Keratinocyte (primary cell): ENCODE measurements at regions not wholly inside any gene's neighbourhood (a gene's known extent, or its start where the extent isn't known, plus 50 kb on each side); places are given as distances from the start of the nearest gene placed in this dataset.

ENCODE experiments used
- DNase-seq: peaks from one replicate; pipeline ENCODE4 v3.0.0-alpha.2; 2011; ENCODE audit warnings: low read depth, missing footprints, low spot score
- FAIRE-seq: peaks from 2 replicates; lab custom pipeline; 2011; peaks lifted over from hg19 to GRCh38; lab: Jason Lieb, UNC
- H2AFZ ChIP-seq: 2 replicates; pipeline ENCODE4 v1.6.0; 2012; ENCODE audit warnings: low read length, control low read depth, inconsistent platforms; ENCODE audit not compliant: control insufficient read depth
- H3K27ac ChIP-seq: 2 replicates; pipeline ENCODE4 v1.5.1; 2011; ENCODE audit warnings: low read length; ENCODE audit not compliant: control insufficient read depth, insufficient read depth
- H3K27me3 ChIP-seq: 3 replicates; pipeline ENCODE4 v1.6.0; 2011; ENCODE audit warnings: low read length; ENCODE audit not compliant: control insufficient read depth, insufficient read depth; ENCODE audit errors: extremely low read depth
- H3K36me3 ChIP-seq, 2 experiments: 2 replicates in 1 of 2; 3 replicates in 1 of 2; pipeline ENCODE4 v1.5.1; 2011; ENCODE audit warnings: low read length in 2 of 2, mild to moderate bottlenecking in 1 of 2; ENCODE audit not compliant: control insufficient read depth in 2 of 2, insufficient read depth in 2 of 2; ENCODE audit errors: extremely low read depth in 1 of 2
- H3K4me1 ChIP-seq: 3 replicates; pipeline ENCODE4 v1.5.1; 2011; ENCODE audit warnings: low read length; ENCODE audit not compliant: control insufficient read depth, insufficient read depth; ENCODE audit errors: extremely low read depth
- H3K4me2 ChIP-seq: 3 replicates; pipeline ENCODE4 v1.6.0; 2011; ENCODE audit warnings: low read depth, low read length; ENCODE audit not compliant: control insufficient read depth, insufficient read depth; ENCODE audit errors: extremely low read depth
- H3K4me3 ChIP-seq, 3 experiments: fragments of 200-600 bp in 1 of 3; sonication (generic) in 1 of 3; 2 replicates in 2 of 3; 3 replicates in 1 of 3; pipeline ENCODE4 v1.5.1; 2011 to 2016; ENCODE audit warnings: low read length in 3 of 3, mild to moderate bottlenecking in 3 of 3, control low read depth in 2 of 3, inconsistent platforms in 1 of 3, low read depth in 1 of 3, mixed read lengths in 1 of 3, mixed run types in 1 of 3, moderate library complexity in 1 of 3; ENCODE audit not compliant: control insufficient read depth in 2 of 3, insufficient read depth in 2 of 3; ENCODE audit errors: extremely low read depth in 1 of 3
- H3K79me2 ChIP-seq: 2 replicates; pipeline ENCODE4 v1.6.0; 2012; ENCODE audit warnings: low read length; ENCODE audit not compliant: control insufficient read depth, insufficient read depth
- H3K9ac ChIP-seq: 3 replicates; pipeline ENCODE4 v1.6.0; 2011; ENCODE audit warnings: low read length; ENCODE audit not compliant: control insufficient read depth, insufficient read depth; ENCODE audit errors: extremely low read depth
- H3K9me1 ChIP-seq: 3 replicates; pipeline ENCODE4 v1.6.0; 2011; ENCODE audit warnings: low read length; ENCODE audit not compliant: control insufficient read depth, insufficient read depth; ENCODE audit errors: extremely low read depth
- H3K9me3 ChIP-seq: 2 replicates; pipeline ENCODE4 v1.5.1; 2012; ENCODE audit warnings: low read depth, low read length; ENCODE audit not compliant: control insufficient read depth
- H4K20me1 ChIP-seq: 3 replicates; pipeline ENCODE4 v1.6.0; 2011; ENCODE audit warnings: low read length; ENCODE audit not compliant: control insufficient read depth, insufficient read depth; ENCODE audit errors: extremely low read depth
- CTCF ChIP-seq, 3 experiments: IDR thresholded peaks in 1 of 3; conservative IDR thresholded peaks in 1 of 3; optimal IDR thresholded peaks in 1 of 3; 2 replicates in 2 of 3; 3 replicates in 1 of 3; pipeline versions ENCODE3 to v1.5.1; 2011; ENCODE audit warnings: low read length in 3 of 3, mild to moderate bottlenecking in 3 of 3, moderate library complexity in 2 of 3, control low read depth in 1 of 3, inconsistent platforms in 1 of 3; ENCODE audit not compliant: insufficient read depth in 2 of 3; ENCODE audit errors: extremely low read depth in 1 of 3
- EZH2 ChIP-seq: IDR thresholded peaks from one replicate; pipeline ENCODE4 v1.6.1; 2012; ENCODE audit warnings: inconsistent platforms, mild to moderate bottlenecking, low read length, moderate library complexity
- dilution Hi-C: fragments of 300-500 bp; cut with MboI; formaldehyde crosslinking; loops from one replicate; pipeline ENCODE4 v1.7.0; 2020; ENCODE audit warnings: low sequenced_read_pairs; ENCODE audit not compliant: extremely low pct_ligation_motif_present

GRCh38 chr12:127507341-127507740 lies 759.6 kb upstream of the TMEM132C start:
- dilution Hi-C loops = no loop called here
- Histone ChIP-seq H2AFZ (no peak overlapping the region), H4K20me1 (no peaks in the 10 kb centered on the region), H3K9me3 (no peaks in the 10 kb centered on the region), H3K4me3 (no peak overlapping the region), H3K27ac (no peak overlapping the region), H3K9me1 (no peaks in the 10 kb centered on the region), H3K4me1 (no peaks in the 10 kb centered on the region), H3K27me3 (no peaks in the 10 kb centered on the region), H3K4me2 (no peak overlapping the region), H3K36me3 (no peaks in the 10 kb centered on the region), H3K9ac (no peak overlapping the region), H3K79me2 (no peaks in the 10 kb centered on the region)
- DNase-seq (no peak), FAIRE-seq (no peak)
- TF ChIP-seq CTCF (optimal IDR thresholded peaks at IDR 0.05 in 1 of 3, IDR thresholded peaks at IDR 0.05 in 1 of 3, conservative IDR thresholded peaks at IDR 0.05 in 1 of 3; ENCODE audit: extremely low read depth in 1 of 3, insufficient read depth in 2 of 3, low read length in 3 of 3) (no peak), EZH2 (no peak)

- no peaks in the 10 kb centered on the region for H4K20me1 ChIP-seq
- no peak overlapping the region for H3K4me3 ChIP-seq
- no peak for DNase-seq
- no peak overlapping the region for H3K27ac ChIP-seq
- no peaks in the 10 kb centered on the region for H3K4me1 ChIP-seq
- dilution Hi-C loops = no loop called here
- H3K9me3 ChIP-seq = no peaks in the 10 kb centered on the region
- no peak overlapping the region for H3K9ac ChIP-seq
- no peaks in the 10 kb centered on the region for H3K27me3 ChIP-seq
- no peak overlapping the region for H3K4me2 ChIP-seq
- no peaks in the 10 kb centered on the region for H3K9me1 ChIP-seq
- H2AFZ ChIP-seq = no peak overlapping the region
- TF ChIP-seq EZH2 = no peak
- TF ChIP-seq CTCF (optimal IDR thresholded peaks at IDR 0.05 in 1 of 3, IDR thresholded peaks at IDR 0.05 in 1 of 3, conservative IDR thresholded peaks at IDR 0.05 in 1 of 3; ENCODE audit: extremely low read depth in 1 of 3, insufficient read depth in 2 of 3, low read length in 3 of 3) = no peak
- H3K79me2 ChIP-seq = no peaks in the 10 kb centered on the region
- no peak for FAIRE-seq
- no peaks in the 10 kb centered on the region for H3K36me3 ChIP-seq
Observed at GRCh38 chr12:127509066-127509778, 757.7 kb upstream of the TMEM132C start.
